PC-9 (cell line): ENCODE measurements at regions not wholly inside any gene's neighbourhood (a gene's known extent, or its start where the extent isn't known, plus 50 kb on each side); places are given as distances from the start of the nearest gene placed in this dataset.

Experiments
- BruUV-seq: library from RNA; stranded (reverse); fragments of 400-500 nt; replicated peaks from 2 replicates; lab custom pipeline; 2021; lab: Mats Ljungman, UMichigan
- CTCF ChIA-PET: fragments of 300-600 bp; sonication (Branson Sonifier 250); formaldehyde crosslinking; loops from one replicate; lab custom pipeline; 2022; ENCODE audit warnings: antibody characterized with exemption; lab: Charles Lee
- POLR2A ChIA-PET: fragments of 300-600 bp; sonication (Branson Sonifier 250); formaldehyde crosslinking; loops from one replicate; lab custom pipeline; 2022; ENCODE audit warnings: antibody characterized with exemption; ENCODE audit not compliant: unreplicated experiment; lab: Charles Lee
- DNase-seq, 2 experiments: peaks; one replicate each; pipeline versions ENCODE4 v3.0.0 to v3.0.0-alpha.2; 2015 to 2022; ENCODE audit warnings: mixed read lengths in 1 of 2
- H2AFZ ChIP-seq: fragments of 200-600 bp; sonication (generic); 2 replicates; pipeline ENCODE4 v1.8.1; 2017; ENCODE audit warnings: antibody characterized with exemption
- H3F3A ChIP-seq: fragments of 200-600 bp; sonication (generic); 2 replicates; pipeline ENCODE4 v1.8.1; 2017; ENCODE audit warnings: antibody characterized with exemption, mild to moderate bottlenecking, low read depth; ENCODE audit not compliant: insufficient read depth
- H3K27ac ChIP-seq: fragments of 200-600 bp; sonication (generic); 2 replicates; pipeline ENCODE4 v1.6.1; 2016; ENCODE audit warnings: mixed run types
- H3K27me3 ChIP-seq: fragments of 200-600 bp; sonication (generic); 2 replicates; pipeline ENCODE4 v1.6.1; 2016; ENCODE audit warnings: low read depth, mixed run types; ENCODE audit not compliant: insufficient read depth
- H3K36me3 ChIP-seq: fragments of 200-600 bp; sonication (generic); 2 replicates; pipeline ENCODE4 v1.6.1; 2016; ENCODE audit warnings: low read depth, mixed run types
- H3K4me1 ChIP-seq: fragments of 200-600 bp; sonication (generic); replicated peaks from 2 replicates; pipeline ENCODE4 v1.6.1; 2016; ENCODE audit warnings: mixed run types; ENCODE audit not compliant: insufficient read depth
- H3K4me2 ChIP-seq: fragments of 200-600 bp; sonication (generic); 2 replicates; pipeline ENCODE4 v1.6.1; 2017; ENCODE audit warnings: mixed run types
- H3K4me3 ChIP-seq: fragments of 200-600 bp; sonication (generic); 2 replicates; pipeline ENCODE4 v1.6.1; 2016; ENCODE audit warnings: mixed run types
- H3K79me2 ChIP-seq: fragments of 200-600 bp; sonication (generic); 2 replicates; pipeline ENCODE4 v1.6.1; 2017; ENCODE audit warnings: low read depth, mixed run types
- H3K9me2 ChIP-seq: fragments of 200-600 bp; sonication (generic); 2 replicates; pipeline ENCODE4 v1.8.1; 2017; ENCODE audit warnings: mild to moderate bottlenecking; ENCODE audit not compliant: insufficient read depth
- H3K9me3 ChIP-seq: fragments of 200-600 bp; sonication (generic); 2 replicates; pipeline ENCODE4 v1.8.1; 2016; ENCODE audit warnings: low read depth; ENCODE audit not compliant: insufficient read depth
- H4K20me1 ChIP-seq: fragments of 200-600 bp; sonication (generic); 2 replicates; pipeline ENCODE4 v1.8.1; 2017; ENCODE audit not compliant: insufficient read depth
- EZH2 ChIP-seq: fragments of 200-600 bp; sonication (generic); IDR thresholded peaks from 2 replicates; pipeline ENCODE4 v1.8.0; 2017; ENCODE audit warnings: antibody characterized with exemption, low read depth
- intact Hi-C: fragments of 100-400 bp; cut with micrococcal nuclease; formaldehyde crosslinking; loops from one replicate; pipeline ENCODE4 v1.10.0; 2022; ENCODE audit not compliant: unreplicated experiment
- TF ChIP-seq, protein P1 (sequence below): fragments of 200-600 bp; sonication (generic); conservative IDR thresholded peaks from 2 replicates; pipeline ENCODE4 v1.6.1; 2017; ENCODE audit warnings: mixed run types, antibody characterized with exemption, mild to moderate bottlenecking, moderate library complexity

DNA sequence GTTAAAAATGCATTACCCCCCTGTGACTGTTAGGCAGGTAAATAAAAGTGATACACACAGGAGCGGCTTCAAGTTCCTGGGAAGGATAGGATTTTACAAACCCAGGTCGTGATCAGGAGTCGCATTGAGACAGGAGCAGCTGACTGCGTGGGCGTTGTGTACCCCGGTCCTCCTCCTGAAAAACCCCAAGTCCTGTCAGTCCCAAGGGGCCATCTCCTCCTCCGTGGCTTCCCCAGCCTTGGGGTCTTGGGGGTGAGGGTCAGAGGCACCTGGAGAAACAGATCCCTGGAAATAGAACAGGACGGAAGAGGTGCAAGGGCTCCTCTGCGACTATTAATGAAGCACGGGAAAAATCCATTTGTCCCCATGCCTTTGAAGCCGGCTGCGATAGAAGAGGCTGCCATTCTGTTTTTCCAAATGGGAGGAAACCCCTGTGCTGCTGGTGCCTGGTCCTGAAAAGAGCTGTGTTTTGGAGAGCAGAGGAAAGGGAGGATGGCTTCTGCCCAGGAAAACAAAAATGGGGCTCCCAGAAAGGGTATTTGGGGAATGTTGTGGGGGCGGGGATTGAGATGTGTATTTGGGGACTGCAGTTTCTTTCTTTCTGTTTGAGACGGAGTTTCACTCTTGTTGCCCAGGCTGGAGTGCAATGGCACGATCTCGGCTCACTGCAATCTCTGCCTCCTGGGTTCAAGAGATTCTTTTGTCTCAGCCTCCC, 143.1 kb downstream of the ZNF664 start:
- POLR2A ChIA-PET = interaction anchor here (0.5 kb wide), 1 partner anchor 50 kb away, joined by 4 read pairs; no protein-coding TSS in a partner anchor
- intact Hi-C loops = no loop called here
- Histone ChIP-seq H3F3A (no peaks in the 10 kb centered on the region), H3K4me2 (no peak overlapping the region), H3K9me3 (no peaks in the 10 kb centered on the region), H4K20me1 (no peaks in the 10 kb centered on the region), H3K4me3 (no peak overlapping the region), H3K36me3 (no peaks in the 10 kb centered on the region), H3K79me2 (no peaks in the 10 kb centered on the region), H2AFZ (no peak overlapping the region), H3K27ac (no peak overlapping the region), H3K9me2 (no peaks in the 10 kb centered on the region), H3K4me1 (no peaks in the 10 kb centered on the region), H3K27me3 (peaks cover 72% of the 10 kb centered on the region)
- TF ChIP-seq EZH2 = no peak; the same call in 1 of the 2 replicates
- TF ChIP-seq, protein P1, sequence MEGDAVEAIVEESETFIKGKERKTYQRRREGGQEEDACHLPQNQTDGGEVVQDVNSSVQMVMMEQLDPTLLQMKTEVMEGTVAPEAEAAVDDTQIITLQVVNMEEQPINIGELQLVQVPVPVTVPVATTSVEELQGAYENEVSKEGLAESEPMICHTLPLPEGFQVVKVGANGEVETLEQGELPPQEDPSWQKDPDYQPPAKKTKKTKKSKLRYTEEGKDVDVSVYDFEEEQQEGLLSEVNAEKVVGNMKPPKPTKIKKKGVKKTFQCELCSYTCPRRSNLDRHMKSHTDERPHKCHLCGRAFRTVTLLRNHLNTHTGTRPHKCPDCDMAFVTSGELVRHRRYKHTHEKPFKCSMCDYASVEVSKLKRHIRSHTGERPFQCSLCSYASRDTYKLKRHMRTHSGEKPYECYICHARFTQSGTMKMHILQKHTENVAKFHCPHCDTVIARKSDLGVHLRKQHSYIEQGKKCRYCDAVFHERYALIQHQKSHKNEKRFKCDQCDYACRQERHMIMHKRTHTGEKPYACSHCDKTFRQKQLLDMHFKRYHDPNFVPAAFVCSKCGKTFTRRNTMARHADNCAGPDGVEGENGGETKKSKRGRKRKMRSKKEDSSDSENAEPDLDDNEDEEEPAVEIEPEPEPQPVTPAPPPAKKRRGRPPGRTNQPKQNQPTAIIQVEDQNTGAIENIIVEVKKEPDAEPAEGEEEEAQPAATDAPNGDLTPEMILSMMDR = no peak
- no TSS peak for BruUV-seq
- DNase-seq = no peak
- CTCF ChIA-PET = no interaction called here

DNA sequence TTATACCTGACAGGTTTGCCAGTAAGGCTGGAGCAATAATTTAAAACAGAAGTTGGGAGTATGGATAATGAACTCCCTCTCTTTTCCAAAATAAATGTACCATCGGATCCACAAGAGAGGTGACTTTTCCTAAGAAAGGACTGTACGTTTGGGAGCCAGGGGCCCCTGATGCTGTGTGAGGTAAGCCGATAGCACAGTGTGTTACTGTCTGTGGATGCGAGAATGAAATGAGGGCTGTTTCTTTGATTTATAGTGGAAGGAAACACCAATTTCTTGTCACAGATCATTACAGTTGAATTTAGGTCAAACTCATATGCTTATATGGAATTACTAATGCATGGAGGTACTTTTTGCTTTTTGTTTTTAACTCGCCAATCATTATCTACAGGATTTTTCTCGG, 147.7 kb downstream of the ZNF664 start:
- H3K9me2 ChIP-seq = no peaks in the 10 kb centered on the region
- TF ChIP-seq, protein P1 = no peak
- no peaks in the 10 kb centered on the region for H3K4me1 ChIP-seq
- CTCF ChIA-PET = no interaction called here
- H2AFZ ChIP-seq = no peak overlapping the region
- peaks cover 89% of the 10 kb centered on the region for H3K27me3 ChIP-seq
- no peak overlapping the region for H3K4me2 ChIP-seq
- no peaks in the 10 kb centered on the region for H3K9me3 ChIP-seq
- POLR2A ChIA-PET = no interaction called here
- H3K4me3 ChIP-seq = no peak overlapping the region
- no peak for DNase-seq
- H3K79me2 ChIP-seq = no peaks in the 10 kb centered on the region
- intact Hi-C loops = no loop called here
- H3K27ac ChIP-seq = no peak overlapping the region
- H3K36me3 ChIP-seq = no peaks in the 10 kb centered on the region
- BruUV-seq = no TSS peak
- H3F3A ChIP-seq = no peaks in the 10 kb centered on the region
- no peaks in the 10 kb centered on the region for H4K20me1 ChIP-seq

DNA sequence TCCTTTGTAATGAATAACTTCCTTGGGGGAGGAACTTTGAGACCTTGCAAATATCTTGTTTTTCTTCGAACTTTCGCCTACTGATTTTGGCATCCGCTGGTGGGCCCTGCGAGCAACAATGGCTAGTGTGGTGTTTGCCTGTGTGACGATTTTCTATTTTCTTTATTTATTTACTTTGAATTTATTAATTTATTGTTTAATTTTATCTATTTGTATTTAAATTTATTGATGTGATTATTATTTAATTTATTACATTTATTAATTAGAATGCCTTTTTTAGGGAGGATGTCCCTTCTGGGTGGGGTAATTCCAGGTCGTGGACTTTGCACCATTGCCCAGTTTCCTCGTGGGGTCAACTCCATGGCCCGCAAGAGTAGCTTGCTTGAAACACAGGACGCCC, 149.7 kb downstream of the ZNF664 start:
- Histone ChIP-seq H3K4me3 (no peak overlapping the region), H3K27ac (no peak overlapping the region), H3K4me2 (no peak overlapping the region), H3K9me3 (no peaks in the 10 kb centered on the region), H2AFZ (no peak overlapping the region), H3K27me3 (peaks cover 77% of the 10 kb centered on the region), H3K79me2 (no peaks in the 10 kb centered on the region), H4K20me1 (no peaks in the 10 kb centered on the region), H3K9me2 (no peaks in the 10 kb centered on the region), H3F3A (no peaks in the 10 kb centered on the region), H3K4me1 (no peaks in the 10 kb centered on the region), H3K36me3 (no peaks in the 10 kb centered on the region)
- no peak for TF ChIP-seq EZH2
- TF ChIP-seq, protein P1 = no peak
- no peak for DNase-seq
- POLR2A ChIA-PET = no interaction called here
- intact Hi-C loops = no loop called here
- no TSS peak for BruUV-seq
- CTCF ChIA-PET = no interaction called here
